ENCODE measurements at regions not wholly inside any gene's neighbourhood (a gene's known extent, or its start where the extent isn't known, plus 50 kb on each side); places are given as distances from the start of the nearest gene placed in this dataset.

- TF ChIP-seq CTCF (IDR thresholded peaks at IDR 0.05): no peak
- TF ChIP-seq ZFX (IDR thresholded peaks at IDR 0.05; ENCODE audit: borderline replicate concordance): no peak
Measured at GRCh38 chr5:27220752-27221151, 182.4 kb upstream of the CDH9 start.
